NCI-H146 (cell line): ENCODE measurements at regions not wholly inside any gene's neighbourhood (a gene's known extent, or its start where the extent isn't known, plus 50 kb on each side); places are given as distances from the start of the nearest gene placed in this dataset.
"Not testable (repeated sequence)": the region's sequence is repeated elsewhere in the genome, so short reads cannot be mapped to it uniquely, and the experiment has no call there.

ENCODE experiments used
- DNase-seq: peaks from one replicate; lab custom pipeline; 2025; lab: John Stamatoyannopoulos, UW

DNA sequence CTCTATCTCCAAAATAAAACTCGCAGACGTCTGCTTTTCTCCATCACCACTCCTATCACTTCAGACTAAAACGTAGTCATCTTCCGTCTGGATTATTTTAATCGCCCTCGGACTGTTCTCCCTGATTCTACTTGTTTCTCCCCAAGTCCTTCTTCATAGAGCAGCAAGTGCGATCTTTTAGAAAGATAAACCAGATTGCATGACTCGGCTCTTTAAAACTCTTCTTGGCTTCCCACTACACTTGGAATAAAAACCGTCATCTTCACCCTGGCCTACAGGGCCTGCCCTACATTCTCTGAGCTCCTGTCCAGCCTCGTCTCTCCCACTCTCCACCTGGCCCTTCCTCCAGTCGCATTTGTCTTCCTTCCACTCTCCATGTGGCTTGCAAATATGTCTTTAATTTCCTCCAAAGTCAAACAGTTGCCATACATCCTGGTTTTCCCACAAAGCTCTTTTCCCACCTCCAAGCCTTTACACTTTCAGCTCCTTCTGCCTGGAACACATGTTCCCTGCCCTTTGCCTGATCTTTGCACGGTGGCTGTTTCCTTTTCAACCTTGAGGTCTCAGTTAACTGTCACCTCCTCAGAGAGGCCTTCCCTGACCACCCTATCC, 70.5 kb upstream of the DHX40 start:
- no peak for DNase-seq

DNA sequence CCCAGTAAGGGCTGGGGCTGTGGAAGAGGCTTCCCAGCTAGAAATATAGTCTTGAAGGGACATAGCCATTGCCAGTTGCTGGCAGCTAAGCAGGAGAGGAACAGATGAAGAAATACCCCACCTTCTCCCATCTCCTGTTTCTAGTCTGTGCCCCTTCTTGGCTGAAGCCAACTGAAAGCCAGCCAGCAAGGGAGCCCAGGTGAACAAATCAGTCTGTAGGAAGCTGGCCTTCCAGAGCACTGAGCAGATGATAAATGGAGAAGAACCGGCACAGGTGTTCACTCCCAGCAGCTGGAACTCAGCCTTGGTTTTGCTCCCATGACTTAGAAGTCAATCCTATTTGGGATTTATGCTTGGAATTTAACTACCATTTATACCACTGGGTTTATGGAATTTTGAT, 69.2 kb upstream of the DHX40 start:
- DNase-seq, result no peak

DNA sequence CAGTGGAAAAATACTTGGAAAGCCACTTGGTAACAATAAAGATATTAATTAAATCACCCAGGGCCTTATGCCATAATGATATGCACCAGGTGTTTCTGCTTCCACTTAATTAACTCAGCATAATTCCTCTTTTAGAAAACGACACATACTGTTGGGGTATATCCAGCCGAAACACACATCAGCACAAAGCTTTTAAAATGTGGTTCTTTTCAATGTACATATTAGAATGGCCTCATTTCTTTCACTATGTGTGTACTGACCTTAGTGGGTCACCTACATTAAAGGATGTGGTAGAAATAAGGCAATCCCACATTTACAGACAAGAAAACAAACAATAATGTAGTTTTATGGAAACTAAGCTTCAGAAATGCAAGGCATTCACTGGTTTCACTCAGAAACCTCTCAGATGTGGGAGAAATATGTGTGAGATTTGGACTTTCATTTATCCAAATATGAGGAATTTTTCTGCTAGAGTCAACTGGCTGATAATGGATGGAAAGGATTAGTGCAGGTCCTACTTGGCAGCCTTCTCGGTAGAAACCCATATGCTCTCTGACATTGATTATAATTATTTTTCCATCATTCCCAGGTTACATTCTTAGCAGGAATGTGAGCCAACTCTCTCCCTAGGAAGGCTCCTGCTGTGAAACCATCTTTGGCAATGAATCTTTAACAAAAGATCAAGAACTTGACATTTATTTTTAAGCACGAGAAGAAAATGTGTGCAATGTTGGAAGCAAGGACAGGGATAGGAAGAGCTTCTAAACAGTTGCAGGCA, 66.7 kb upstream of the DHX40 start:
- DNase-seq, result peak; percentile 5

DNA sequence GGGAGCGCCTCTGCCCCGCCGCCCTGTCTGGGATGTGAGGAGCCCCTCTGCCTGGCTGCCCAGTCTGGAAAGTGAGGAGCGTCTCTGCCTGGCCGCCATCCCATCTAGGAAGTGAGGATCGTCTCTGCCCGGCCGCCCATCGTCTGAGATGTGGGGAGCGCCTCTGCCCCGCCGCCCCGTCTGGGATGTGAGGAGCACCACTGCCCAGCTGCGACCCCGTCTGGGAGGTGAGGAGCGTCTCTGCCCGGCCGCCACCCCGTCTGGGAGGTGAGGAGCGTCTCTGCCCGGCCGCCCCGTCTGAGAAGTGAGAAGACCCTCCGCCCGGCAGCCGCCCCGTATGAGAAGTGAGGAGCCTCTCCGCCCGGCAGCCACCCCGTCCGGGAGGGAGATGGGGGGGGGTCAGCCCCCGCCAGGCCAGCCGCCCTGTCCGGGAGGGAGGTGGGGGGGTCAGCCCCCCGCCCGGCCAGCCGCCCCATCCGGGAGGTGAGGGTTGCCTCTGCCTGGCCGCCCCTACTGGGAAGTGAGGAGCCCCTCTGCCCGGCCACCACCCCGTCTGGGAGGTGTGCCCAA, 65.2 kb upstream of the DHX40 start:
- DNase-seq, result not testable (repeated sequence)

DNA sequence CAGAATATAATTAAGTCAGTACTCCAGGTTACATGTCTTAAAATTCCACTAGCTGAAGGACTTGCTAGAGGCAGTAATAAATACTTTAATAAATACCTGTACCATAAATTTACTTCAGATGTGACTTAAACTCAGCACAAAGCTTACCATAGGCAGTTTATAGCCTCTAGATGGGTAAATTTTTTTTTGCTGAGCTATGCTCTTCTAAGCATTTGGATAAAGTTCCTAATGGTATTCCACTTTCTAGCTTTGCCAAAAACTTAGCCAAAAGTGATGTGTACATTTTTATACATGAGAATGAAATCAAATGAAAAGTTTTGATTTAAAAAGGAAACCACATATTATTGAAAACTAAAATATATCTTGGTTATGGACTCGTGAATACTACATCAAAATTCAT, 63.7 kb upstream of the DHX40 start:
- no peak for DNase-seq

DNA sequence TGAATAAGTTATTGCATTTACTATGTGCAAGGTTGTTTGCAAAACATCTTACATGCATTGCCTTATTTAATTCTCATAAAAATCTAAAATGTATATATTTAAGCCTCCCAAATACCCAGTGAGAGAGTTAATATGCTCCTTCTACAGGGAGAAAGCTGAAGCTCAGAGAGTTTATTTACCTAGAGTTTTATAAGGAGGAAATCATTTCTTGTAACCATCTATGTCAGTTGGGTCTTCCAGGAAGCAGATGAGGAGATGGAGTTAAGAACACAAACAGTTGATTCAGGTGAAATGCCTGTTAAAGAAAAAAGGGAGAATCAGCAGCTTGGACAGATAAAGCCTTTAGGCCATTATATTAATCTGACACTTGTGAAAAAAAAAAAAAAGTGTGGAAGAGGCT, 62.6 kb upstream of the DHX40 start:
- DNase-seq, result no peak

DNA sequence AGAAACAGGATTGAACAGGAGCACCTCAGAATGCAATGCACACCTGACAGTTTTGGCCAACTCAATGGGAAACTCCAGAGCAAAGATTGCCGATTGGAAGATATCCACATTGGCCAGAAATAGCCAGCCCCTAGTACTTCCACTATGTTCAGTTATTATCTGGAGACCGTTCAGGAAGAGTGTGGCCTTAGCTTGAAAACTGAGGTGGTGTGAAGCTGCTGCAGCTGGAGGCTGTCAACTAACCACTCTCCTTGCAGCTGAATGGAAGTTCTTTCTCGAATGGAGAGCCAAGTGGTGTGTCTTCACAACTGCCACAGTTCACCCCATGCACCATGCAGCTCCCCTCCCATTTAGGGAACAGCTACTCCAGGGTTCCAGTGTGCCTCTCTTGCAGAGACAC, 61.9 kb upstream of the DHX40 start:
- no peak for DNase-seq

DNA sequence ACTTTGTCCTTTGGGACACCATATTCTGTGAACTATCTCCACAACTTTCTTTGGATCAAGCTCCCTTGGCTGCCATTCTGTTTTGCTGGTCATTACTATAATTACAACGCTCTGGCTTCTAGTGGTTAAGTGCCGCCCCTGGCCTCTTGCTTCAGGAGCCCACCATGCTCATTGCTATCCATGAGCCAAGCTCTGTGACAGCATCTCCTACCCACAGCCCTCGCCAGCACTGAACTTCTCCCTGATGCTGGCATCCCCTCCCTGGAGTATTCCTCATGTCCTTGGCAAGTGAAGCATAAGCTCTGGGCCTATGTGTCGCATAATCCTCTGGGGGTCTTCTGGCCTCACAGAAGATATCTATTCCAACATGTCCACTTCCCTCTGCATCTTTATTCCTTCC, 60.6 kb upstream of the DHX40 start:
- no peak for DNase-seq

DNA sequence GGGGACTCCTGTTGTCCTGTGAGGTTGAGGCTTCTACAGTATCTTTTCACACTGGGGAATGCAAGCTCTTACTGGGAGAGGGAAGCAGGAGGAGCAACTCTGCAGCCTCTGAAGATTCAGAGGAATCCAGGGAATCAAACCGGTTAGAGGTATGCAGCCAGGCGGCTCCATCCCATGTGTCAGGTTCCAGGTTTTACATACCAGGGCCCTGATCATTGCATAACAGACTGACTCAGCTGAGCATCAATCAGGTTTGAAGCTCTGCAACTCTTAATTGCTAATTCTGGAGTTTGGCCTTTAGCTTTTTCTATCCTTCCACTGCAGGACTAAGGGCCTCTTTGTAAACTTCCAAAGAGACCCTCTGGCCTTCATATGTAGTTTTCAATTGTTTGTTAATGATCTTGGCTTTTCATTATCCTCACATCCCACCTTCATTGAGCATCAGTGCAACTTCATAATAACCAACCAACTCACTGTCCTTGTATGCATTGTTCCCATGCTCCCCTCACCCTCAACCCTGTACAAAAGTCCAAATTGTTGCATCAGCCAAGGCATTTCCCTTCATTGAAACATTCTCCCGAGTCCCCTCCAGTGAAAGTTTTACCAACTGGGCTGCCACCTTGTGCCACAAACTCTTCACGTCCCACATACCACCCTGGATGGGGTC, 59.7 kb upstream of the DHX40 start:
- no peak for DNase-seq

DNA sequence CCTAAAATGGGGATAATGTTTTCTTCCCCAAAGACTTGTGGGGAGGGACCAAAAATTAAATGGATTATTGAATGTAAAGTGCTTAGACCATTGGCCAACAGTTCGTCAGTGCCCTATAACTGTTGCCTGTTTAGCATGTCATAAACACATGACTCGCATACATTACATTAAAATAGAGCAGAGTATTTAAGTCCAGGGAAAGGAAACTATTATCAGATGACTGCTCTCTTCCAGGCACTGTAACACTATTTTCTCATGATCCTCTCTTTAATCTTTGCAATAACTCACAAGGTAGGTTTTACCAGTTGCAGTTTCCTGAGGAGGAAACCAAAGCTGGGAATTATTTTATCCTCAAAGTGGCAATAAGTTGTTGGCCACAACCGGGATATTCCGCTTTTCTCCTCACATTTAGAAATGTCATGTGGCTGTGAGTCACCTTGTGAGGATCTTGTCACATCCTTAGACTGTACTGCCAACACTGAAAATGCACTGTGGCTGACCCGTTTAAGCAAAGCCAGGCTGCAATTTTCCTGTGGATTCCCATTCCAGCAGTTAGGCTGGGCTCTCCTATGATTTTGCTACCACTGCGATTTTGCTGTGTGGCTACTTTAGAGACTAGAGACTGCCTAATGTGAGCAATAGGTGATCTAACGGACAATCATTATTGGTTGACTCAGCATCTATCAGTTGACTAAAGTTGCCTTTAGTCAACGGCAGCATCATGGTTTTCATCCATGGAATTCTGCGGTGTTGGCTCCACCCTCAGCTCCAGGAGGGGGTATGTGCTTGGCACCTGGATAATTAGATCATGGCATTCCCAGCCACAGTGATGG, 58.3 kb upstream of the DHX40 start:
- no peak for DNase-seq

DNA sequence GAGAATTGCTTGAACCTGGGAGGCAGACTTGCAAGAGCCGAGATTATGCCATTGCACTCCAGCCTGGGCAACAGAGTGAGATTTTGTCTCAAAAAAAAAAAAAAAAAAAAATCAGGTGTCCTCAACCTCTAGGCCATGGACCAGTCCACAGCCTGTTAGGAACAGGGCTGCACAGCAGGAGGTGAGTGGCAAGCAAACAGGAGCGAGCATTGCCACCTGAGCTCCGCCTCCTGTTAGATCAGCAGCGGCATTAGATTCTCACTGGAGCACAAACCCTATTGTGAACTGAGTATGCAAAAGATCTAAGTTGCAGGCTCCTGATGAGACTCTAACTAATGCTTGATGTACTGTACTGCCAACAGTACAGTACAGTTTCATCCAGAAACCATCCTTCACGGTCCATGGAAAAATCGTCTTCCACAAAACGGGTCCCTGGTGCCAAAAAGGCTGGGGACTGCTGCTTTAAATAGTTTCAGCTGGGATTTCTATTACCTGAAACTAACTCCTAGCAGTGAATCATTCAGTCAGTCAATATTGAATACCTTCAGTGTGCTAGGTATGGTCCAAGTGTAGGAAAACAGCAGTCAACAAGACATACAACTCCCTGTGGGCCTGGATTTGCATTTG, 56.3 kb upstream of the DHX40 start:
- DNase-seq, result peak; percentile 69

DNA sequence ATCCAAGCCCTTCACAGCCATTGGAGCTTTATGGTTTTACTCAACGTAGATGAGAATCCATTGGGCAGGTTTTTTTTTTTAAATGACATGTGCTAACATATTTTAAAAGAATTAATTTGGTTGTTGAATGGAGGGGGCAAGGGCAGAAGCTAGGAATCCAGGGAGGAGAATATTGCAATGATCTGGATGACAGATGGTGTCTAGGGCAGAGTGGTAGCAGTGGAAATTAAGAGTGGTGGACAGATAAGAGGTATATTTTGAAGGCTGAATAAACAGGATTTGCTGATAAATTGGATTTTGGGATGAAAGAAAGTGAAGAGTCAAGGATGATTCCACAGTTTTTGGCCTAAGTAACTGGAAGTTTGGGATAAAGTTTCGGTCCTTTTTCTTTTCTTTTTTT, 54.8 kb upstream of the DHX40 start:
- DNase-seq, result no peak

DNA sequence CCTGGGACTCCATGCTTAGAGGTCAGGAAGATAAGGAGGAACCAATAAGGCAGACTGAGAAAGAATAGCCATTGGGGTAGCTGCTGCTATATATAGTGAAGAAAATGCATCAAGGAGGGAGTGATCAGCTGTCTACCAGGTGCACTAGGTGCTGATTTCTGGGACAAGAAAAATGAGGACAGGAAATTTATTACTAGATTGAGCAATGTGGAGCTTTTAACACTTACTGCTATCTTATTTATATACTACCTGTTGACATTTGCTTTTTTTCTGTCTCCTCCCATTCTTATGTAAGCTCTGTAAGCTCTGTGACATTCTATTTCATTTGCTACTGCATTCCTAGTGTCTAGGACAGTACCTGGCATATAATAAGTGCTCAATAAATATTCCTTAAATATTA, 53.7 kb upstream of the DHX40 start:
- DNase-seq, result no peak

DNA sequence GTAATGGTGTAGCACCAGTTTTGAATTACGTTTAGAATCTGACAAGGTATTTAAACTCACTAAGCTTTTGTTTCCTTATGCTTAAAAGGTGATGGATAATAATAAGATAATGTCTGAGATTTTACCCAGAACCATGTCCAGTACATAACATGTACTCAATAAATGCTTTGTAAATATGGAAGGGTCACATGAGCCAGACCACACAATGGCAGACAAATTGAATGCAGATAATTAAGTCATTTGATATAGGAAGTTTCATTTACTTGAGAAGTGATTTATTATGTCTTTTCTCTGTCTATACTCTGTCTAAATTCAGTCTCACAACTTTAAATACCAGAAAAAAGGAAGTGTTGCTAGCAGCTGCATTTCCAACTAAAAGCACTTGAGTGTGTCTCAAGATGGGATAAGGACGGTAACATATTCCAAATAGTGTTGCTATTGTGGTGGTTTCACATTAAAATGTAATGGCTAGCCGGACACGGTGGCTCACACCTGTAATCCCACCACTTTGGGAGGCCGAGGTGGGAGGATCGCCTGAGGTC, 52.5 kb upstream of the DHX40 start:
- peak; percentile 80 for DNase-seq

DNA sequence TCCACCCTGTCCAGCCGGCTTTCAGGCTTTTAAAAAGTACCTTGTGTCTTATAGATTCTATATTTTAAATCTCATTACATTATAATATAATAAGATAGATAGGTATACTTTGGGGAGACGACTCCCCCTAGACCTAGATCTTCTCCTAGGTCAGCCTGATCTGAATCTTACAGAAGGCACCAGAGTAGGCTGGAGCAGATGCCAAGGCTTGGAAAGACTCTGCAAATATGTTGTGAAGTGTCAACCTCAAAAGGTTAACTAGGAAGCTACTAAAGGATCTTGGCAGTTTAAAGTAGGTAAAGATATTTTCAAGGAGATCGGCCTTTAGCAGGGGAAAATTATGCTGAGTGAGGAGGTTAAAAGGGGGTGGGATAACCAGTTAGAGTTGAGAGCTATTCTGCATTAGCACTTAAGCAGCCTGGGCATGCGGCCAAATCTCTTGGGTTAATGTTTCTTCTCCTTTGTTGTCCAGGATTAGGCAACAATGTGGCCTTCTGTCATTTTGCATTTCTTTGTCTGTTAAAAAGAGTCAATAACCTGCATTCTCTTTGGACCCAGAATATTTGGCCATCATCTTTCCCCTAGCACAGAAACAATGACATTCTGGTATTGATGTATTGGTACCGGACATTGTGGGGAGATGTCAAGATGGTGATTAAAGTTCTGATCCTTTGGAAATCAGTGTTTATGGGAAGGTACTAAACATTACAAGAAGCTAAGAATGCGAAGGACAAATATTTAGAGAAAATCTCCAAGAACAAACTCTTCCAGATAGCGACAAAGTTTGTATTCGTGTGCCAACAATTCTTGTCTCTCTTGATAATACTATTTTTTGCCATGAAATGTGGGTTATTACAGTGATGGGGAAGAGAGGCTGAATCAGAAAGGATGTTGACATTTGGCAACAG, 51.2 kb upstream of the DHX40 start:
- DNase-seq, result peak; percentile 95
